GM08714 (cell line): ENCODE measurements at regions not wholly inside any gene's neighbourhood (a gene's known extent, or its start where the extent isn't known, plus 50 kb on each side); places are given as distances from the start of the nearest gene placed in this dataset.

Experiments
- H3K4me3 ChIP-seq: fragments of 200-500 bp; sonication (Bioruptor generic); 2 replicates; pipeline ENCODE4 v1.5.1; 2014; ENCODE audit warnings: mild to moderate bottlenecking, low read length, inconsistent platforms
- ZNF274 ChIP-seq: IDR thresholded peaks from 2 replicates; pipeline ENCODE4 v1.6.1; 2012; ENCODE audit warnings: mild to moderate bottlenecking, low read depth, low read length

DNA sequence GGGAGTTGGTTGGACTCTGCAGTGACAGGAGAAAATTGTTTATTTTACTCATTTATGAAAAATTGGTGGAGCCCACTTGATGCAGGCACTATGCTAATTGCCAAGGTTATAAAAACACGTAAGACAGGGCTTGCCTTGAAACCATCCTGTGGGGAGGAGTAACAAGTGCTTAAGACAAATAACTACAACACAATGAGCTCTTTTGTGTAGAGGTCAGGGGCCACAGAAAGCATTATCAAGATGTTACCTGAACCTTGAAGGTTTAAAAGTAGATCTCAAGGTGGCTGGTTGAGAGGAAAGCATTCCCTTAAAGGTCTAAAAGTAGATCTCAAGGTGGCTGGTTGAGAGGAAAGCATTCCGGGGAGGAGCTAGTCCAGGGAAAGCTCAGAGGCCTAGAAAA is 381.8 kb upstream of the POU3F3 start:
- TF ChIP-seq ZNF274: no peak
- no peak overlapping the region for H3K4me3 ChIP-seq

- H3K4me3 ChIP-seq: no peak overlapping the region
- TF ChIP-seq ZNF274: no peak
Observed at GRCh38 chr2:104473546-104473945, 380.4 kb upstream of the POU3F3 start.

GRCh38 chr2:104474716-104475115 is 379.2 kb upstream of the POU3F3 start:
- H3K4me3 ChIP-seq: no peak overlapping the region
- TF ChIP-seq ZNF274: no peak

DNA sequence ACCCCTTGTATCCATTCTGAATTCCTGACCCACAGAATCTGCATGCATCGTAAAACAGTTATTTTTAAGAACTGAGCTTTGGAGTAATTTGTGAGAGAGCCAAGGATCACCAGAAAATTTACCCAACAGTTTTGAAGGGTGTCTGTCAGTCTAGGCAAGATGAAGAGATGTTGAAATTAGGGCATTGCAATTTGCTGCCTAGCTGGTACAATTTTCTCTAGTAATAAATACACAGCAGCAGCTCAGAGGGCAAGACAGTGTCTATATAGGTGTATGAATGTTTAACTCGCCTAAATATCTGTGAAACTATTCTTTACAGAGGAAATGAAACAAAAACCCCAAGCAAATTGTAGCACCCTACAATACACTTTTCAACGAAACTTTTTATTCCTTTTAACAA is 377.8 kb upstream of the POU3F3 start:
- H3K4me3 ChIP-seq: no peak overlapping the region

GRCh38 chr2:104476563-104476988 is 377.3 kb upstream of the POU3F3 start:
- TF ChIP-seq ZNF274: no peak
- no peak overlapping the region for H3K4me3 ChIP-seq

More for the DNA sequence above, 377.8 kb upstream of the POU3F3 start:
- no peak for TF ChIP-seq ZNF274

DNA sequence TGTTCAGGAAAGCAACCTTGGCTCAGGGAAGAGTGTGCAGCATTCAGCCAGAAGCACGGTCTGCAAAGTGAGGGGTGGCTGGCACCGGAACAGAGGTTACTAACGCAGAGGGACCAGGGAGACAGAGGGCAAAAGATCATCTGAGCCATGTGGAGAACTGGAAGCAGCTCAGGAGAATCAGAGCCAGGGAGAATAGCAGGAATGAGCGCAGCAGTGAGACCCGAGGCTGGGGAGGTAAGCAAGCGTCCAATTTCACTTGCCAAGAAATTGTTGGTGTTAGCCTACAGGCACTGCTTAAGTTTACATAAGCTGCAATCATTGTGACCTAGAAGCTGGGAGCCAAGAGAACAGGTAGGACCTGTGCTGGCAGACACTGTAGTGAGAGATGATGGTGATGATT is 372.6 kb upstream of the POU3F3 start:
- H3K4me3 ChIP-seq: no peak overlapping the region
- TF ChIP-seq ZNF274: no peak

GRCh38 chr2:104487366-104487765 is 366.5 kb upstream of the POU3F3 start:
- TF ChIP-seq ZNF274: no peak
- no peak overlapping the region for H3K4me3 ChIP-seq

- no peak for TF ChIP-seq ZNF274
- H3K4me3 ChIP-seq: no peak overlapping the region
Observed at GRCh38 chr2:104493698-104494097, 360.2 kb upstream of the POU3F3 start.

- no peak overlapping the region for H3K4me3 ChIP-seq
- no peak for TF ChIP-seq ZNF274
Observed at GRCh38 chr2:104501342-104501741, 352.6 kb upstream of the POU3F3 start.

- TF ChIP-seq ZNF274: no peak
Observed at GRCh38 chr2:104501929-104502328, 352.0 kb upstream of the POU3F3 start.

GRCh38 chr2:104502901-104503300 is 351.0 kb upstream of the POU3F3 start:
- TF ChIP-seq ZNF274: no peak
- H3K4me3 ChIP-seq: no peak overlapping the region

More at GRCh38 chr2:104501929-104502328, 352.0 kb upstream of the POU3F3 start:
- no peak overlapping the region for H3K4me3 ChIP-seq

DNA sequence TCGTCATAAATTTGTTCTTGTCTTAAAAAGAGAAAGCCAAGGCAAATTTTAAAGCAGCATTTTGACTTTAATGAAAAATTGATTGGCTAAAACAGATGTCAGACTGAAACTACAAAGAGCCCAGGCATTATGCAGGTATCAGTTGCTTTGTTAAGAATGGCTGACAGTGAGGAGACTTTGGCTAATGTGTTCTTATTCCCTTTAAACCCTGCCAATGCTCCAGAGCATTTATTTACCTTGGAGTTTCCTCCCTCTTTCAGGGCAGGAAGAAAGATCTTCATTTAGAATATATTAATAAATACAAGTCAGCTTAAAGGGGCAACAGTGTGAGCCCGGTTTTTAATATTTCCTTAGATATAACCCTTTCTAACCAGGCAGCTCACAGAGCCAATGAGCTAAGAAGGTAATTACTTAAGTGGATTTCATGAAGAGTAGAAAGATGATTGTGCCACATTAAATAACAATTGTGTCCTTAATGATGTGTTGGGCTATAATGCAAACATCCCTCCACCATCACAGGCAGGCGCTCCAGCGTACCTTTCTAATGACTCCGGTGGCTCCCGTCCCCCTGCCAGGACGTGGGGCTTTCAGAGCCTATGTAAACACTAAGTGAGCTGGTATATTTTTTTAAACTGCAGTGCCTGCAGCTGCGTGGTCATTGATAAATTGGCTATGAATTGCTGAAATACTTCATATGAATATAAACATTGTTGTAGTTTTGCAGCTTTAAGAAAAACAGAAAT is 349.4 kb upstream of the POU3F3 start:
- no peak for TF ChIP-seq ZNF274
- H3K4me3 ChIP-seq: no peak overlapping the region

DNA sequence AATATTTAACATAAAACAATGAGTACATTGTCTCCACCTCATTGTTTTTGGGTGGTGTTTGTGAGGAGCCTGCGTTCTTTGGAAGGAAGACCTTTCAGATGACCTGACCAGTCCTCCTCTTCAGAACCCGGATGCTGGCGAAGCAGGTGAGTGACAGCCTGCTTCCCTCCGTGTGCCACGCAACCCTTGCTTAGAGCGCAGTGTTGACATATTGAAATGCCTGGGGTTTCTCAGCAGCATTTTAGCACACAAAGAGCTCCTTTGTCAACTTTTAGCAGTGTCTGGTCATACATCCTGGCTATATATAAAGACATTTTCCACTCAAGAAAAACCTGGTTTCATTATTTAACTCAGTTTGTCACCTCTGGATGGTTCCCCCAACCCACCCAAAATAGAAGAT is 335.7 kb upstream of the POU3F3 start:
- TF ChIP-seq ZNF274: no peak
- no peak overlapping the region for H3K4me3 ChIP-seq

DNA sequence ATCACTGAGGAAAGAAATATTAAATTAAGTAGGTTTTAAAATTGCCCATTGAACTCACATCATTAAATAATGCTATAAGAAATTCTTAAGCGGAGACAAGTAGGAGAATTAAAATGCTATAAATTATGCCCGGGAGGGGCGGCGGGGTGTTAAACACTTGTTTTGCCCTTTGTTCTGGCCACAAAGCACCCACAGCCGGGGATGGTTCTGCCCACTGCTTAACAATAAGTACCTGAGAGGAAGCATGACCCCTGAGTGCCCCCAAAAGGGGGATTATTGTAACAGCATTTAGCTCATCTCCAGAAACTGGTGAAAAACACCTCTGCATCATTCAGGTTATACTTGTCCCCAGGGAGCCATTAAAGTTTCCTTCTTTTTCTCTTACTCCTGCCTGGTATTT is 332.7 kb upstream of the POU3F3 start:
- H3K4me3 ChIP-seq: no peak overlapping the region
- no peak for TF ChIP-seq ZNF274

GRCh38 chr2:104523921-104524320 is 330.0 kb upstream of the POU3F3 start:
- TF ChIP-seq ZNF274: no peak
- H3K4me3 ChIP-seq: no peak overlapping the region

DNA sequence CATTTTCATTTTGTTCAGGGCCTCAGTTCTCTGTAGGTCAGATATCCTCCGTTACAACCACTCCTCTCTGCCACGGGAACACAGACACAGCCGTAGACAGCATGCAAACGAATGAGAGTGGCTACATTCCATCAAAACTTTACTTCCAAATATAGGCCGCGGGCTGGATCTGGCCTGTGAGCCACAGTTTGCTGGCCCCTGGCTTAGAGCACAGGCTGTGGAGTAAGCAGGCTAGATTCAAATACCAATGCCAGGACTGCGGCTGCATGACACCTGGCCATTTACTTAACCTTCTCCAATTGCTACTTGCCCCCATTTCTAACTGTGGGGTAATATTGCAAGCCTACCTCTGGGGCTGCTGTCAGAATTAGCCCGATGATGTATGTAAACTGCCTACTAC is 325.8 kb upstream of the POU3F3 start:
- no peak overlapping the region for H3K4me3 ChIP-seq
- TF ChIP-seq ZNF274: no peak
